GM18858 (cell line): ENCODE measurements at regions not wholly inside any gene's neighbourhood (a gene's known extent, or its start where the extent isn't known, plus 50 kb on each side); places are given as distances from the start of the nearest gene placed in this dataset.

ENCODE experiments used
- ATAC-seq: cut with Tn5 transposase; IDR thresholded peaks from one replicate; pipeline ENCODE4 v1.9.1; 2021; ENCODE audit not compliant: unreplicated experiment

- no peak for ATAC-seq
Observed at GRCh38 chr11:128048121-128048520, 539.2 kb downstream of the ETS1 start.

- no peak for ATAC-seq
Observed at GRCh38 chr11:128047026-128047425, 540.3 kb downstream of the ETS1 start.

- ATAC-seq = no peak
Observed at GRCh38 chr11:128046213-128046612, 541.1 kb downstream of the ETS1 start.

- no peak for ATAC-seq
Observed at GRCh38 chr11:128045094-128045725, 542.1 kb downstream of the ETS1 start.

GRCh38 chr11:128042290-128042751, 545.0 kb downstream of the ETS1 start:
- ATAC-seq = no peak

GRCh38 chr11:128040603-128041002, 546.8 kb downstream of the ETS1 start:
- ATAC-seq = no peak

GRCh38 chr11:128039140-128040021, 548.0 kb downstream of the ETS1 start:
- ATAC-seq = peak; percentile 96

GRCh38 chr11:128036556-128037093, 550.7 kb downstream of the ETS1 start:
- ATAC-seq = no peak

- no peak for ATAC-seq
Observed at GRCh38 chr11:128036006-128036405, 551.4 kb downstream of the ETS1 start.

- peak; percentile 74 for ATAC-seq
Observed at GRCh38 chr11:128031538-128032134, 555.7 kb downstream of the ETS1 start.

GRCh38 chr11:128029219-128029722, 558.1 kb downstream of the ETS1 start:
- no peak for ATAC-seq

- ATAC-seq = no peak
Observed at GRCh38 chr11:128026596-128026995, 560.8 kb downstream of the ETS1 start.

GRCh38 chr11:128022761-128023160, 564.6 kb downstream of the ETS1 start:
- no peak for ATAC-seq

GRCh38 chr11:128022007-128022368, 565.4 kb downstream of the ETS1 start:
- peak; percentile 58 for ATAC-seq

- ATAC-seq = no peak
Observed at GRCh38 chr11:128021349-128022006, 565.9 kb downstream of the ETS1 start.

- no peak for ATAC-seq
Observed at GRCh38 chr11:128018692-128019091, 568.7 kb downstream of the ETS1 start.

- ATAC-seq = no peak
Observed at GRCh38 chr11:128005562-128005961, 581.8 kb downstream of the ETS1 start.

GRCh38 chr11:127998421-127998820, 588.9 kb downstream of the ETS1 start:
- ATAC-seq = no peak

- no peak for ATAC-seq
Observed at GRCh38 chr11:127997594-127997993, 589.8 kb downstream of the ETS1 start.

GRCh38 chr11:127996825-127997224, 590.5 kb downstream of the ETS1 start:
- no peak for ATAC-seq

- ATAC-seq = no peak
Observed at GRCh38 chr11:127995921-127996320, 591.4 kb downstream of the ETS1 start.
